Activated naive CD4-positive, alpha-beta T cell treated with anti-CD3 and anti-CD28 coated beads for 36 hours (primary cell): ENCODE measurements at regions not wholly inside any gene's neighbourhood (a gene's known extent, or its start where the extent isn't known, plus 50 kb on each side); places are given as distances from the start of the nearest gene placed in this dataset.

ENCODE experiments used
- CTCF ChIA-PET: fragments of 350-600 bp; sonication (Branson Sonifier 250); formaldehyde crosslinking; loops from one replicate; lab custom pipeline; 2021; ENCODE audit warnings: antibody characterized with exemption; lab: Charles Lee
- DNase-seq: peaks from one replicate; pipeline ENCODE4 v3.0.0-alpha.2; 2020
- H3K27ac Mint-ChIP-seq: one replicate; pipeline ENCODE4 v1.8.0; 2021; ENCODE audit warnings: mild to moderate bottlenecking, mixed read lengths
- H3K27me3 Mint-ChIP-seq: one replicate; pipeline ENCODE4 v1.8.0; 2021; ENCODE audit warnings: low read depth, mixed read lengths
- H3K36me3 Mint-ChIP-seq: one replicate; pipeline ENCODE4 v1.8.0; 2021; ENCODE audit warnings: low read depth, mixed read lengths
- H3K4me1 Mint-ChIP-seq: one replicate; pipeline ENCODE4 v1.8.0; 2021; ENCODE audit warnings: low read depth, mixed read lengths
- H3K4me3 Mint-ChIP-seq: one replicate; pipeline ENCODE4 v1.8.0; 2021; ENCODE audit warnings: mild to moderate bottlenecking, moderate library complexity, mixed read lengths
- H3K9me3 Mint-ChIP-seq: one replicate; pipeline ENCODE4 v1.8.0; 2021; ENCODE audit warnings: mixed read lengths
- intact Hi-C: fragments of 100-400 bp; cut with micrococcal nuclease; formaldehyde crosslinking; loops from one replicate; pipeline ENCODE4 v1.15.1; 2023

DNA sequence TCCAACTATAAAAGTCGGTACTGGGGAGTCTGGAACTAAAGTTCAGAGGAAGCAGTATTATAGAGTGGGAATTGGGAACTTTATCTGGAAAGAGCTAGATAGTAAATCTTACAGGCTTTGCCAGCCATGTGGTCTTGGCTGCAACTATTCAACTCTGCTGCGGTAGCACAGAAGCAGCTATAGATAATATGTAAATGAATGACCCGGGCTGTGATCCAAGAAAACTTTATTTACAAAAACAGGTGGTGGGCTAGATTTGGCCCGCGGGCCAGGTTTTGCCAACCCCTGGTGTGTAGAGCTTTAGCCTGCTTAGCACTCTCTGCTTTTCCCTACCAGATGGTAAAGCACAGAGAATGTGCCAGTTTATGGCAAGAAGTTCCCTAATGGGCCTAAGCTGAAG lies 70.8 kb downstream of the TNP1 start:
- H3K27ac Mint-ChIP-seq: no peak overlapping the region
- H3K36me3 Mint-ChIP-seq: no peaks in the 10 kb centered on the region
- intact Hi-C loops: no loop called here
- H3K4me1 Mint-ChIP-seq: no peaks in the 10 kb centered on the region
- no peaks in the 10 kb centered on the region for H3K27me3 Mint-ChIP-seq
- no peak overlapping the region for H3K4me3 Mint-ChIP-seq
- CTCF ChIA-PET: interaction anchor here (0.6 kb wide), 2 partner anchors 202 to 265 kb away, joined by 3 read pairs; no protein-coding TSS in a partner anchor
- no peaks in the 10 kb centered on the region for H3K9me3 Mint-ChIP-seq
- DNase-seq: no peak

DNA sequence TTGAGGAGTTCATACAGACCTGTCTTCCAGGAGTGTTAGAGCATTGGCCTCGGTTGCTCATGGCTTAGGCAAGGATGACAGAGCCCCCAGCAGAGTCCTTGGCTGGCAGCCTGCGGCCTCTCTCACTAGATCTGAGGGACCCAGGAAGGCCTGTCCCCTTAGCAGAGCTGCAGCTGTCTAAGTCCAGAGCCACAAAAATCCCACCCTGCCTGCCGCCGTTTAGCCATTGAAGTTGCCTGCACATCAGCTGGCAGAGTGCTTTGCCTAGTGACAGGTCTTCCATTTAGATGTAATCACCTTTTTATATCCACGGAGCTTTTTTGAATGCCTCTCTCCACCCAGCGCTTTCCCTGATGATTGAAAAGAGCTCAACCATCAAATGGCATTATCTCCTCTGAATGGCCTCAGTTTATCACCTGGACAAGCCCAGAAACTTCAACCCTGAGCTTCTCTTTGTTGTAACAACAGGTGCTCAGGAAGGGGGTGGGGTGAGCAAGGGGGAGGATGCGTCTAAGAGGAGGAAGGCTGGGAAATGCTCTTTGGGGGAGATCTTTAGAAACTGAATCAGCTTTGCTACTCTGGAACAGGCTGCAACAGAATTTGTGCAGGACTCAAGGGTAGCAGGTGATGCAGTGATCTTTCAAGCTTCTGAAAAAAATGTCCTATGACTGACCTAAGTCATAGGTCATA lies 71.9 kb downstream of the TNP1 start:
- no peak overlapping the region for H3K27ac Mint-ChIP-seq
- CTCF ChIA-PET: interaction anchor here (0.7 kb wide), 1 partner anchor 117 kb away, joined by 3 read pairs; no protein-coding TSS in a partner anchor
- no peaks in the 10 kb centered on the region for H3K27me3 Mint-ChIP-seq
- no peaks in the 10 kb centered on the region for H3K9me3 Mint-ChIP-seq
- no peaks in the 10 kb centered on the region for H3K4me1 Mint-ChIP-seq
- H3K4me3 Mint-ChIP-seq: no peak overlapping the region
- no peaks in the 10 kb centered on the region for H3K36me3 Mint-ChIP-seq
- intact Hi-C loops: no loop called here
- no peak for DNase-seq

DNA sequence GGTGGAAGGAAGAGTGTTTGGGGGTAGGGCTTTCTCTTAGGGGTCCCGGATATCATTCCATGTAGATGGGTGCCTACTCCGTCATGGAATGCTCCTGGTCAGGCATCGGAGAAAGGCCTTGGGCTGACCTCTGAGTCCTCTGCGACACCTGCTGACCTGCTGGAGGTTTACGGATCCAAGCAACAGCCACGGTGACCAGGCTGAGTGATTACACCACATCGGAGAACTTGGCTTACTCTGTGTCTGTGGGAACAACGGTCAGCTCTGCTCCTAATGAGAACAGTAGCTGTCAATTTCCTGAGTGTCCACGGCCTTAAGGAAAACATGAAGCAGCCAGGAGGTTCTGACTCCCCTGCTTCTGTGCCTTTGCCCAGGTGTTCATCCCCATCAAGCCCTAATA lies 73.2 kb downstream of the TNP1 start:
- Mint-ChIP-seq H3K4me3 (no peak overlapping the region), H3K9me3 (no peaks in the 10 kb centered on the region), H3K27me3 (no peaks in the 10 kb centered on the region), H3K36me3 (no peaks in the 10 kb centered on the region), H3K27ac (no peak overlapping the region), H3K4me1 (no peaks in the 10 kb centered on the region)
- no peak for DNase-seq
- intact Hi-C loops: no loop called here
- CTCF ChIA-PET: interaction anchor here (0.7 kb wide), 1 partner anchor 154 kb away, joined by 3 read pairs; no protein-coding TSS in a partner anchor

DNA sequence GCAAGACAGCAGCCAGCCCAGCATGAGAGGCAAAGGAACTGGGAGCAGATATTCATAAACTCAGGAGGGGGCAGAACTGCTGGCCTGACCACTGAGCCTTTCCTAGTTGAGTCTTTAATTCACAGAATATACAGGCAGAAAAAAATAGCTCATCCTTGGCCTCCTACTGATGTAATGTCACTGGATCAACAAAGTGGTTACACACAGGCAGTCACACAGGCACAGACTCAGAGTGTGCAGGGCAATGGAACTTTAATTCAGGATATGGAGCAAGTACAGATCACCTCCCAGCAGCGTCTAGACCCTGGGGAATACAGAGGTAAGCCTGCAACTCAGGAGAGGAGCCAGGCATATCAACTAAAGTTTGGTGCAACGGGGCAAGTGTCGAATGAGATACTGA lies 75.4 kb downstream of the TNP1 start:
- Mint-ChIP-seq H3K4me1 (no peaks in the 10 kb centered on the region), H3K27ac (no peak overlapping the region), H3K36me3 (no peaks in the 10 kb centered on the region), H3K9me3 (no peaks in the 10 kb centered on the region), H3K4me3 (no peak overlapping the region), H3K27me3 (peaks cover 2% of the 10 kb centered on the region)
- CTCF ChIA-PET: no interaction called here
- intact Hi-C loops: no loop called here
- no peak for DNase-seq

DNA sequence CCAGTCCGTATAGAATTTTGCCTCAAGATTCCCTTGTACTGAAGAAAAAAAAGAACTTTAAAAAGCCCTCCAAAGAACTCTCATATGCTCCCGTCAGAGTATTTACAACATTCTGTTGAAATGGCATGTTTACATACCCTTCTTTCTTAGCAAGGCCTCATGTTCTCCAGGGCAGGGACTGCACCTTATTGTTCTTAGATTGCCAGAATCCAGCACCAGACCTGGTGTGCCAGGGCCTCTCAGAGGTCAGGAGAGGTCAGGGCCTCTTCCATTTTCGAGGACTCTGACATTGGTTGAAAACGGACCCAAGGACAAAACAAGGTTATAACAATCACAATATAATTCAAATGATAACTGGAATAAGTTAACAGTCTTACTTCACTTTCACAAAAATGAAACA lies 78.2 kb downstream of the TNP1 start:
- peaks cover 2% of the 10 kb centered on the region for H3K27me3 Mint-ChIP-seq
- no peaks in the 10 kb centered on the region for H3K4me1 Mint-ChIP-seq
- H3K4me3 Mint-ChIP-seq: no peak overlapping the region
- no peaks in the 10 kb centered on the region for H3K36me3 Mint-ChIP-seq
- H3K9me3 Mint-ChIP-seq: no peaks in the 10 kb centered on the region
- no peak overlapping the region for H3K27ac Mint-ChIP-seq
- no peak for DNase-seq
- intact Hi-C loops: no loop called here
- CTCF ChIA-PET: no interaction called here

DNA sequence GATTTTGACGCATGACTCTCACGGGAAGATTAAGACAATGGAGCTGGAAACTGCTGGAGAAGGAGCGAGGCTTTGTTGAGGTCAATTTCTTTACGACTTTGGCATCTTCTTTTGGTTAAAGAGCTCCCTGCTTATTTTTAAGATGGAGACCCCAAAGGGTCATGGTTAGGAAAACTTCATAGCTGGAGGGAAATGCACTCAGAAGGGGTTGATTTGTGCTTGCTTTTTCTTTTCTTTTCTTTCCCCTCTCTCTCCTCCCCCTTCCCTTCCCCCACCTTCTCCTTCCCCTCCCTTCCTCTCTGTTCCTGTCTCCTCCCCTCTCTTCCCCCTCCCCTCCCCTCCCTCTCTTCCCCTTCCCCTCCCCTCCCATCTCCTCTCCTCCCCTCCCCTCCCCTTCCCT lies 79.0 kb downstream of the TNP1 start:
- Mint-ChIP-seq H3K4me3 (no peak overlapping the region), H3K9me3 (no peaks in the 10 kb centered on the region), H3K36me3 (no peaks in the 10 kb centered on the region), H3K4me1 (no peaks in the 10 kb centered on the region), H3K27me3 (peaks cover 2% of the 10 kb centered on the region), H3K27ac (no peak overlapping the region)
- CTCF ChIA-PET: no interaction called here
- DNase-seq: no peak
- intact Hi-C loops: no loop called here

DNA sequence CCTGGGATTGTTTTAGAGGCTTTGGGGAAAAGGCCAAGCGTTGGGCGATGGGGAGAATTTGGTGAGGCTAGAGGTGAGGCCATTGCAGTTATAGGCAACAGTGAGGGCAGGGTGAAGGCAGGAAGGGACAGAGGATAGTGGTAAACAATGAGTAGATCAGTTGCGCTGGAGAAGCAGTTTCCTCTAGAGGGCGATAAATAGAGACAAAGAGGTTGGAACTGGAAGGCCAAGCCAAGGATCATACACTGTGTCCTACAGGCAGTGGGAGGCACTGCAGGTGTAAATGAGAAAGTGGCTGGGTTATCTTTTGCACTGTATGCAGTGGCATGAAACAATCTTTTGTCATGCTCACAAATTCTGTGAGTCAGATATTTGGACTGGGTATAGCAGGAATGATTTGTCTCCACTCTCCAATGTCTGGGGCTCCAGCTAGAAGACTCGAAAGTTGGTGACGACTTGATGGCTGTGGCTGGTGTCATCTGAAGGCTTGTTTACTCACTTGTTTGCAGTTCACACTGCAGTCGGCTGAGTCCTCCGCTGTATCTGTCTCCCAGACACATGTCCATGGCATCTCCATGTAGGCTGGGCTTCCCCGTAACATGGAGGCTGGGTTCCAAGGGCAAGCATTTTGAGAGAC lies 82.1 kb downstream of the TNP1 start:
- CTCF ChIA-PET: interaction anchor here (0.5 to 1.1 kb wide), 2 partner anchors 238 to 935 kb away, joined by 3 to 4 read pairs; no protein-coding TSS in a partner anchor
- H3K36me3 Mint-ChIP-seq: no peaks in the 10 kb centered on the region
- no peaks in the 10 kb centered on the region for H3K4me1 Mint-ChIP-seq
- no peak overlapping the region for H3K4me3 Mint-ChIP-seq
- intact Hi-C loops: loop anchor here (2.0 to 10.0 kb wide), 3 partner anchors 85 to 733 kb away; no protein-coding TSS in a partner anchor
- peaks cover 2% of the 10 kb centered on the region for H3K27me3 Mint-ChIP-seq
- no peaks in the 10 kb centered on the region for H3K9me3 Mint-ChIP-seq
- no peak overlapping the region for H3K27ac Mint-ChIP-seq
- DNase-seq: peak; percentile 61

DNA sequence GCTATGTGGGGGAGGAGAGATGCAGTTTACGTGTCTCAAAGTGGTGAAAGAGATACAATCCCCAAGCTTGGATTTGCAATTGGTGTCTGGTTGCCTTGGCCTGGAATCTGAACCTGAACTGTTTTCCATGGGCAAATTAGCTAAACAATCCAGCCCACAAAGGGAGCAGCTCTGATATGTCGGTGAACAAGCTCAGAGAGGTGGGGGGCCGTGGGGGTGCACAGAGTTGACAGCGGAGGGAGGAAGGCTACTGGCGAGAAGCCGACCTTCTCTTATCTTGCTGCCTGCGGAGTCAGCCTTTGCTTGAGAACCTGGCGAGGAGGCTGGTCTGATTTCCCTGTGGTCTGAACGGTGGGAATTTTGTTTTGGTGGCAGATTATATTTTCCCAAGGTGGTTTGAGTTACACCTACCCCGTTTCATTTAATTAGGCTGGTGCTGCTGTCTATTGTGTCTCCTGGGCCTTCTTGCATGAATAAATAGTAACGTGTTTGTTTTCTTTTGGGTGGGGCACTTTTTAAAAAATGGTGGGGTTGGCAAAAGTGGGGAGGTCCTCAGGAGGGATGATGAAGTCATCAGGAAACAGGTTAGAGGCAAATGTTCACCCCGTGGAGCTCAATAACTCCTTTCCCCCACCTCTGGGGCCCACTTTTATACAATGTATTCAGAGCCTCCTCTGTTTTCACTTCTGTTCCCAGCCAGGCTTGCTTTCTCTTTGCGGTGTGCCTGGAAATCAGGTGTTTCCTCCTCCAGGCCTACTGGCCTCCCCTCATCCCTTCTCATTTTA lies 80.9 kb upstream of the IGFBP5 start:
- H3K9me3 Mint-ChIP-seq: peaks cover 1% of the 10 kb centered on the region
- intact Hi-C loops: loop anchor here (2.0 to 10.0 kb wide), 3 partner anchors 83 to 735 kb away; no protein-coding TSS in a partner anchor
- CTCF ChIA-PET: interaction anchor here (0.6 to 0.8 kb wide), 2 partner anchors 343 to 632 kb away, joined by 3 to 4 read pairs; no protein-coding TSS in a partner anchor
- no peaks in the 10 kb centered on the region for H3K36me3 Mint-ChIP-seq
- DNase-seq: no peak
- H3K4me3 Mint-ChIP-seq: no peak overlapping the region
- H3K4me1 Mint-ChIP-seq: no peaks in the 10 kb centered on the region
- H3K27me3 Mint-ChIP-seq: peaks cover 4% of the 10 kb centered on the region
- H3K27ac Mint-ChIP-seq: no peak overlapping the region

DNA sequence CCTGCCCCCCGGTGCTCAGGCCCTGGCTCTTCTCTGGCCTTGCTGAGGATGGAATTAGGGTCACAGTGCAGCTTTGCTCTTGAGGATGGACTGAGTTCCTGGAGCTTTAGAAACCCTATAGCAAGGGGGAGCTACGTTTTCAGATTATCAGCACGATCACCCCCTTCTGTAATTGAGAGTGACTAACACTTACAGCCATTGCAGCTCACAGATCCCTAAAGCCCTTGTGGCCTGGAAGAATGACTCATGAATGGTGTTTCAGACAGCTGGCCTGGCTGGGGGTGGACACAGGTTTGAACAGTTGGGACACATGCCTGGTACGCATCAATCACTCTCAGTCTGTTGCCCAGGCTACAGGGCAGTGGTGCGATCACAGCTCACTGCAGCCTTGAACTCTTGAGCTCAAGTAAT lies 79.7 kb upstream of the IGFBP5 start:
- Mint-ChIP-seq H3K9me3 (peaks cover 1% of the 10 kb centered on the region), H3K27me3 (peaks cover 2% of the 10 kb centered on the region), H3K4me3 (no peak overlapping the region), H3K36me3 (no peaks in the 10 kb centered on the region), H3K27ac (no peak overlapping the region), H3K4me1 (no peaks in the 10 kb centered on the region)
- CTCF ChIA-PET: no interaction called here
- intact Hi-C loops: loop anchor here (10.0 kb wide), 1 partner anchor 390 kb away; no protein-coding TSS in a partner anchor
- DNase-seq: no peak

DNA sequence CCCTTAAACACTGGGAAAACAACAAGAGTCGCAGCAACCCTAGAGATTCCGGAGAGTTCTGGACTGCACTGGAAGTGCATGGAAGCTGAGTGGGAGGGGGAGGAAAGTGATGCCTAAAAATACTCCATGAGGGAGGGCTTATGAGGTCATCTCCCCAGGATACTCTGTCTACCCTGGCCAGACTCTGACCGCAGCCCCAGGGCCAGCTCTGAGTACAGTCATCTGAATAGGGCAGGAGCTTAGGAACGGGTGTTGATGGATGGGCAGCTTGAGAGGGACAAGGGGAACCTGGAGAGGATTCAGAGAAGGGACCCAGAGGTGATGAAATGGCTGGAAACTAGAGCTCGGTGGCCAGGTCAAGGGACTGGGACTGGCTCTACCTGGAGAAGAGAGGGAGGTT lies 79.3 kb upstream of the IGFBP5 start:
- no peaks in the 10 kb centered on the region for H3K36me3 Mint-ChIP-seq
- no peak overlapping the region for H3K4me3 Mint-ChIP-seq
- CTCF ChIA-PET: no interaction called here
- no peaks in the 10 kb centered on the region for H3K4me1 Mint-ChIP-seq
- H3K27ac Mint-ChIP-seq: no peak overlapping the region
- no peak for DNase-seq
- intact Hi-C loops: loop anchor here (10.0 kb wide), 1 partner anchor 390 kb away; no protein-coding TSS in a partner anchor
- peaks cover 1% of the 10 kb centered on the region for H3K9me3 Mint-ChIP-seq
- peaks cover 2% of the 10 kb centered on the region for H3K27me3 Mint-ChIP-seq

DNA sequence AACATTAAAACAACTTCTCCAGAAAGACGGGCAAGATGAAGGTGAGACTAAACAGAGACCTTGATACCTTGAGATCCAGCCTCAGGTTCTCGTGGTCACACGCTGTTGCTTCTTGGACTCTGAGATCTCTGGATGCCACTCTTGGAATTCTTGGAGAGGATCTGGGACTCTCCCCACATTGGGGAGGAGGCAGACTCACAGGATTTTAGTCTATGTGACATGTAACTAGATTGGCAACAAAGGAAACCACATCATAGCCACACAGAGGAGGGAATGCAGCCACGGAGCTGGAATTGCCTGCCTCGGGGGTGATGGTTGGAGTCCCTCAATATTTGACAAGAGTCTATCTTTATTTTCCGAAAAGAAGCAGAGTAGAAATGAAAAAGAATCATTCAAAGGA lies 78.8 kb upstream of the IGFBP5 start:
- H3K9me3 Mint-ChIP-seq: peaks cover 1% of the 10 kb centered on the region
- intact Hi-C loops: loop anchor here (10.0 kb wide), 1 partner anchor 391 kb away; no protein-coding TSS in a partner anchor
- H3K36me3 Mint-ChIP-seq: no peaks in the 10 kb centered on the region
- CTCF ChIA-PET: no interaction called here
- peaks cover 2% of the 10 kb centered on the region for H3K27me3 Mint-ChIP-seq
- no peaks in the 10 kb centered on the region for H3K4me1 Mint-ChIP-seq
- H3K27ac Mint-ChIP-seq: no peak overlapping the region
- H3K4me3 Mint-ChIP-seq: no peak overlapping the region
- DNase-seq: no peak

DNA sequence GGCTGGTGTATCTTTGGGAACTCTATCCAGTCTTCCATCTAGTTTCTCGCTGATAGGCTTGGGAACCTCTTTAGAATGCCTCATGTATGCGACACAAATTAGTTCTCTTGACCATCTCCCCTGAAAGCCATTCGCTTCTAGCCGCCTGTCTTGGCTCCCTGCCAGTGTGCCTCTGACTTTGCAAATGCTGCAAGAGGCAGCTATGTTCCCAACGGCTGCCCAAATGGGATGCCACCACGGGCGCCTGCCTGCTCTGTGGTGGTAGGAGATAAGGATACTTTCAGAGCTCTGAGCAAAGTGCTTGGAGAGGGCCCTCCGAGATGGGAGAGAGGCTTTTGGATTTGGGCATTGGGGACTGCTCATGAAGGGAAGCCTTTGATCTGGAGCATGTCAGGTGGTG lies 77.7 kb upstream of the IGFBP5 start:
- Mint-ChIP-seq H3K9me3 (peaks cover 1% of the 10 kb centered on the region), H3K27ac (no peak overlapping the region), H3K4me1 (no peaks in the 10 kb centered on the region), H3K36me3 (no peaks in the 10 kb centered on the region), H3K27me3 (peaks cover 2% of the 10 kb centered on the region), H3K4me3 (no peak overlapping the region)
- intact Hi-C loops: loop anchor here (10.0 kb wide), 1 partner anchor 392 kb away; no protein-coding TSS in a partner anchor
- no peak for DNase-seq
- CTCF ChIA-PET: no interaction called here
